HG02759 (cell line): ENCODE measurements at regions not wholly inside any gene's neighbourhood (a gene's known extent, or its start where the extent isn't known, plus 50 kb on each side); places are given as distances from the start of the nearest gene placed in this dataset.

Source experiments
- ATAC-seq: cut with Tn5 transposase; IDR thresholded peaks from one replicate; pipeline ENCODE4 v1.9.1; 2021; ENCODE audit warnings: mild to moderate bottlenecking, moderate library complexity; ENCODE audit not compliant: unreplicated experiment

DNA sequence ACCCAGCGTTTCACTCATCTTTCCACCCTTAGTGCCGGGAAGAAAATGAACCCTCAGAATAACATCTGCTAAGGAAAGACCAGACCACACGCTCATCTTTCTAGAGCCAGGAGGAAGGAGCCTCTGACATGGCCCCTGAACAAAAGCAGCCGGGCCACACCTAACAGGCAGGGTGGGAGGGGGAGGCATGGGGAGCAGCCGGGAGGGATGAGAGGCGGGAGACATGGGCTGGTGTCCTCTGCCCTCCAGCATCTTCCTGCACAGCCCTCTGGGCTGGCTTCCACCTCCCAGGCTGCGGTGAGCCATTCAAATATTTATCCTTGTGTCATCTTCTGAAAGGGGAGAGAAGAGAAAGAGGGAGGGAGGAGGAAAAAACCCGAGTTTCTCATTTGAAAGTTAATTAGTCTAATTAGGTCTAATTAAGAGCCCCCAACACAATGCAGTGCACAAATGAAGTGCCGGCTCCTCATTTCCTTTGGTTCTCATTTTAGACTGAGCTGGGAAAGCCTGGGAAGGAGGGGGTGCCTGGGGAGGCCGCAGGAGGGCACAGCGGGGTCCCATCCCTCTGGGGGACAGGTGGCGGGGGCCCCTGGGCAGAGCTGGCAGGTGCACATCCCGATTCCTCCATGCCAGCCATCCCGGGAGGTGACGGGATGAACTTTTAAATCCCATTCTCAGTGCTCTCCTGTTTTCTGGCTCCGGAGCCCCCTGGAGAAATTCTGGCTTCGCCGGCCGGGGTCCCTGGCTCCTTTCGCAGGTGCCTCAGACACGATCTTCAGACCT is 90.5 kb downstream of the ENGASE start:
- no peak for ATAC-seq

DNA sequence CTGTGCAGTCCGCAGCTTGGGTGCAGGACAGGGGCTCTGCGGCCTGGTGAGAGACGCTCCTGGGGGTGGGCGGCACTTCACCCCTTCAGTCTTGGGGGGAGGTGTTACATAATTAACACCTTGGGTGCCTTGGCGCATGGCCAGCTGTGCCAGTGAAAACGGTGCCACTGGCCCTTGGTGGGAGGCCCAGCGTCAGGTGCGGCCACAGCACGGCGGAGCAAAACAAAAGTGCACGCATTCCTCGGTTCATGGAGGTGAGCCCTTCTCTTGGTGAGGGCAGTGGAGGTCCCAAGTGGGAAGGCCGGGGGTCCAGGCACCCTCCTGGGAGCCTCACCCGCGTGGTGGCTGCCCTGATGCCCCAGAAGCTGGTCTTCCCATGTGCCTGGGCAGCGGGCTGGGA is 89.8 kb downstream of the ENGASE start:
- ATAC-seq: no peak

DNA sequence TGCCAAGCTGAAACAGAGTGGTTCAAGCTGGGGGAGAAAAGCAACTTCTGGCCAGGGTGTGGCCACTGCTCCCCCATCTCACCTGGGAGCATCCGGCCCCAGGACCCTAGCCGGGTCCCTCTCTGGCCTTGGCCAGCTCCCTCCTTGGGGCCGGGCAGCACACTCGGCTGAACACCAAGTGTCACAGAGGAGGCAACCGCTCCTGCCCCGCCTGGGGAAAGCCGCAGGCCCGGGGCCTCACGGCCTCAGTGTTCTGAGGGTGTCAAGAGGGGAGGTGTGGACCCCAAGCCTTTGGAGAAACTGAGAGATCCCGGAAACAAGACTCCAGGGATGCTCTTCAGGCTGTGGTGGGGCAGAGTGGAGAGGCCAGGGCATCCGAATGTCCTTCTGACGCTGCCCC is 88.4 kb downstream of the ENGASE start:
- no peak for ATAC-seq

DNA sequence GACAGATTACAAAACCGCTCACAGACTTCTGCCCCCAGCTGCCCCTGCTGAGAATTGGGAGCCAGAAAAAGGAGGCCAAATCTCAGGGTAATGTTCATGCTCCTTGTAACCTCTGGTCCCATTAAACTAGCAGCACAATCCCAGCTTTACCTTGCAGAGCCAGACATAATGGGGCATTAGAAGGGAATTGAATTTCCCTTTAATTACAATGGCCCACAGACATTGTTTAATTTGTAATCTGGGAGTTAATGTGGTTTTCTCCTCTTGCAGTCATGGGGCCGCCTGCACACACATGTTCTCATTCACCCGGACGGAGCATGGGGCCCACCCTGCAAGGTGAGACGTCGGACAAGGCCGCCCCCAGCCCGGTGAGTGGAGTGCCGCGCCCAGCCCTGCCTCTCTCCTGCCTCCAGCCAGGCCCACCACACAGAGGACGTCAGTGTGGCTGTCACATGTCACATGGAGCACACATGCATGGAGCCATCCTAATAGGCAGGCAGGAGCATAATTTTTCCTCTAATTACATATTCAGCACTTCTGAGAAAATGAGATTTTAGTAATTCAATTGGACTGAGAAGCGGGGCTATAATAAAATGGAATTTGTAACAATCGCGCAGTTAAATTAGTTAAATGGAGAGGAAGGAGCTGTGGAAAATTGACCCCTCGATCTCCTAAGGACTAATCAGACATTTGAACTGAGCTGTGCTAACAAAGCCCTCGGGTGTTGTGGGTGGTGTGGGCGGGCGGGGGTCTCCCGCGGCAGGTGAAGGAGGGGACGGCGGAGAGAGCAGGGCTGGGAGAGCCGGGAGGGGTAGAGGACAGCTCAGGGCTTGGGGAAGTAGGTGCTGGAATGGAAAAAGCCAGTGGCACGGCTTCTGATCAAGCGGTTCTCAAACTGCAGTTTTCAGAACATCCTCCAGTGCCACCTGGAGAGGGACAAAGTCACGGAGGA is 87.7 kb downstream of the ENGASE start:
- ATAC-seq: no peak

DNA sequence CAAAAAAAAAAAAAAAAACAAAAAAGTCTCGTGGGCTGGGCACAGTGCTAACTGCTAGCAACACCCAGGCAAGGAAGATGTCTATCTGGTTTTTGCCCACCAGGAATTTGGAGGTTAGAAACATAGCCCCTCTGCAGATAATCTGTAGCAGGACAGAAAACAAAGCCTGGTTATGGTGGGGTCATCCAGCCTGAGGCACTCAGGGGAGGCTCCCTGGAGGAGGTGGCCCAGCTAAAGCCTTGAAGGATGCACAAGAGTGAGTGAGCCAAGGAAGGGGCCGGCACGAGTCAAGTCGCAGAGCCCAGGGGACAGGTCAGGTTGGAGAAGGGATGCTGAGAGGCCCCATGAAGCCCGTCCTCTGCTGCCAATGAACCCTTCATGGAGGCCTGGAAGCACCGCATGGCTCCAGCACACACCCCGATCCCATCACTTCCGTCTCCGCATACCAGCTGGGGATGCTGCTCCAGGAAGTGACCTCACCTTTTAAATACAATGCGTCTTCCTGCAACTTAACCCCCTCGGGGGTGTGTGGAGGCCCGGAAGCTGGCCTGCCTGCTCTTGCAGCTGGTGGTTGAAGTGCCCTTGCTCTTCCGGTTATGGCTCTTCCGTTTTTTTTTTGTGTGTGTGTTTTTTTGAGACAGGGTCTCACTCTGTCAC is 86.5 kb downstream of the ENGASE start:
- ATAC-seq: no peak

DNA sequence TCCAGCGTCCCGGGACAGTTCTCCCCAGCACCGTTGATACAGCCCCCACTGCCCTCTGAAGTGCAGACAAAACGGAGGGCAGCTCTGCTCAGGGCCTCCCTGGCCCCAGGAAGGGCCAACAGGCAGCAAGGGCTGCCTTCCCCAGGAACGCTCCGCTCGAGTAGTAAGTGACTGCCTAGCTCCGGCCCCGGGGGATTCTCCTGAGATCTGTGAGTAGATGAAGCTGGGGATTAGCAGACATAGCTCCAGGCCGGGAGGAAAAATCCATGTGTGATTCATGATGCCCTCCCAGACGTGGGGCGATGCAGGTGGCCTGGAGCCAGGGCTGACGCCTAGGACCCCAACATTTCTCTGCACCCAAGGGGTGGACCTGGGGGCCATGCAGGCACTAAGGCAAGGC is 85.3 kb downstream of the ENGASE start:
- no peak for ATAC-seq

DNA sequence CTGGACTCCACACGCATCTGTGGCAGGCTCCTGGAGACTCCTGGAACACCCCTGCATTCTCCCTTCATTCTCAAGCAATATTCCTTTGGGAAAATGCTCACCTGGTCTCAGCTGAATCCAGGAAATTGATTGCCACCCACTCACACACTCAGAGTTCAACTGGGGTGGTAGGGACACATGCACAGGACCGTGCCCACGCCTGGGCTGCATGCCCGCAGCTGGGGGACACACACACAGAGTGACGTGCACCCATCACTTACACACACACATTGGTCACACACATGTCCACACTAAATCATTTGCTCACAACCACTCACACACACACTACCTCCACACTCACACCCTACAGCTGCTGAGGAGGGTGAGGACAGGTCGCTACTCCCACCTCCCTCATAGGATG is 84.8 kb downstream of the ENGASE start:
- ATAC-seq: no peak

DNA sequence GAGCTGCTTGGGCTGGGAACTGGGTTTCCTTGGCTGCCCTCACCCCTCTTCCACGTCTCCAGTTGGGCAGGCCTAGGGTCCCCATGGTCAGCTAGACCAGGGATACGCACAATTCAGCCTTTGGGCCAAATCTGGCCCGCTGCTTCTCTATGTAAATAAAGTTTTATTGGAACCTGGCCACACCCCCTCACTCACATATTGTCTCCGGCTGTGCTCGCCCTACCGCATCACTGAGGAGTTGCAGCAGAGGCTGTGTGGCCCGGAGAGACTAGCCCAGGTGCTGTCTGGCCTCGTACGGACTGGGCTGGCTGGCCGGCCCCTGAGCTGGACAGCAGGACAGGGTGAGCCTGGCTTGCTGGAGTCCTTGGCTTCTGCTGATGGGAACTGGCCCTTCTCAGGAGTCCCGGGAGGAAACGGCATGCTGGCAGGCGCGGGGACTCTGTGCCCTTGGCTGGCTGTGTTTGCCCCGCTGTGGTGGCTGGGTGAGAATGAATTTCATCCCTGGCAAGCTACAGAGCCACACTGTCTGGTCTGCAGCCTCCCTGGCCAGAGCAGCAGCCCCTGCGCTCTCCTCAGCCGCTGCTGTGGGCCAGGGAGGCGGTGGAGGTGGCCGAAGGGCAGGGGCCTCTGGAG is 82.0 kb downstream of the ENGASE start:
- no peak for ATAC-seq

DNA sequence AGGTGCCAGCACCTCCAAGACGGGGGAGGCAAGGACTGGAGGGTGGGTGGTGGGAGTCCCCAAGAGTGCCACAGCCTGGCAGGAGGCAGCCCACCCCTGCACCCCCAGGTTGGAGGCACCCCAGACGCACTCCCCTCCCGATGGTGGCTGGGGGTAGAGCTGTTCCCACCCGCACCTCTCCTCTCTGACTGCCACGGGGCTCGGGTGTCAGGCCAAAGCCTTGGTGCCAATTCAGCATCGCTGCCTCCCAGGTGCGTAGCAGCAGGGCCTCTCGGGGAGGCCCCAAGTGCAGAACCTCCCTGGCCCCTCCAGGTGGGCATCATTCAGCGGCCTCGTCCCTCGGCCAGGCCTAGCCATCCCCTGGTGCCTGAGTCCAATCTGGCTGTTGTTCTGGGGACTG is 81.1 kb downstream of the ENGASE start:
- no peak for ATAC-seq

DNA sequence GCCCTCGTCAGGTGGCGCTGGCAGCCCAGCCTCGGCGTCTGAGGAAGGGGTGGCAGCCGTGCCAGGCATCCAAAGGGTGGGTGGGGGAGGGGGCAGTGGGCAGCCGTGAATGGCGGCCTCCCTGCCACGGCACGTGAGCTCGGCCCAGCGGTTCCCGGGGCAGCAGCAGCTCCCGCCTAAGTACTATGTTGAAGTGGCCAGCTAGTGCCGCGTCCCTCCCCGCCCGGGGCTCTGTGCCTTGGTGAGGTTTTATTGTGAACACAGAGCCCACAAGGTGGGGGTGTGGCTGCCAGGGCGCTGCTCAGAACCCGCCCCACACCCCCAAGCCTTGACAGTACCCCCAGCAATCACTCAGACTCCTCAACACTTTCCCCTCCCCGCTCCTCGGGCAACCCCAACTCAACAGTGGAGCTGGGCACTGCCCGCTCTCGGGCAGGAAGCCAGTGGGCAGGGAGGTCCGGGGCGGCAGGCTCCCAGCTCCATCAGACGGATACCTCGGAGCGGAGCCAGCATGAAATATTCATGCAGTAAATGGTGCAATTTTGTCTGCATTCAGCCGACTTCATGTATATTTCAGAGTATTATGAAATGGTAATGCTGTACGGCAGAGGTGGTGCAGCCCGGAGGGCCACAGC is 80.4 kb downstream of the ENGASE start:
- no peak for ATAC-seq

DNA sequence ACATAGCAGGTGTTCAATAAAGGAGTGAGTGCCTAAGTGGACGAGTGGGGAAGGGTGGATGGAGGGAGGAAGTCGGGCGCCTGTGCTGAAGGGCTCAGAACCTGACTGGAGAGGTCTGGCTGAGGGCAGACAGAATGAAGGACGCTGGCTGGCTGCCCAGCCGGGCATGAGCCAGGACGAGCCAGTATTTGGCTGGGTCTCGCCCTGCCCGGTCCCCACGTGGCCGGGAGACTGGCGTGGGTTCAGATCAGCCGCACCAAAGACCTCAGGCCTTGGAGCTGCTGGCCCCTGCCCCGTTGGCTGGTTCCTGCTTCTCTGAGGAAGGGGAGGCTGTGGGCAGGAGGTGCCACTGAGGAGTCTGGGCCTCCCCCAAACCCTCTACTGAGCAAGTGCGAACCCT is 79.8 kb downstream of the ENGASE start:
- ATAC-seq: no peak

DNA sequence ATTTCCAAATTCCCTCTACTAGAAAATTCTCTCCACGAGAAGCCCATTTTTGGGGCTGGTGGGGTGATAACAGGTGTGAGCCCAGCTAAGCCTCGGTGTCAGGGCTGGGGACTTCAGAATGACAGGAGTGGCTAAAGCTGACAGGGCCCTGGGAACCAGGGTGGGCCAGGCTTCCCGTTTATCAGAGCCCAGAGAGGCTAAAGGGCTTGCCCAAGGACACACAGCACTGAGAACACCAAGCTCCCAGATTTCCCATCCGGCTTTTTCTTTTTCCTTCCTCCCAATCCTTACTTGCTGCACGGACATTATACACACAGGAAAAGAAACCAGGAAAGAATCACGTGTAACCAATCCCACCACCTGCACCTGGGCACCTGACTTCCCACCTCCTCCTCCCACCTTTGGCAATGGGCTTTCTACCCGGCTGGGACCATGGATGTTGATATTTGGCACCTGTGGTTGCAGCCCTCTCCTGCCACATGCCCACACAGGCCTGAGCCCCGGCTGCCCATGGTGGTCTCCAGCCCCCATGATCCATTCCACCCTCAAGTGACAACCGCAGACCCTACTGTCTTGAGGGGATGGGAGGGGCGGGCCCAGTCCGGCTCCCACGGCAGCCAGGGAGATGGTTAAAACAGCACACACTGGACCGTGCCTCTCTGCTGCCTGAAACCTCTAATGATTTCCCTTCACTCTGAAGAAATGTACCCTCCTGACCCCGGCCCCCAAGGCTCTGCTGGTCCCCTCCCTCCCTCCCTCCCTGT is 78.9 kb downstream of the ENGASE start:
- ATAC-seq: no peak

DNA sequence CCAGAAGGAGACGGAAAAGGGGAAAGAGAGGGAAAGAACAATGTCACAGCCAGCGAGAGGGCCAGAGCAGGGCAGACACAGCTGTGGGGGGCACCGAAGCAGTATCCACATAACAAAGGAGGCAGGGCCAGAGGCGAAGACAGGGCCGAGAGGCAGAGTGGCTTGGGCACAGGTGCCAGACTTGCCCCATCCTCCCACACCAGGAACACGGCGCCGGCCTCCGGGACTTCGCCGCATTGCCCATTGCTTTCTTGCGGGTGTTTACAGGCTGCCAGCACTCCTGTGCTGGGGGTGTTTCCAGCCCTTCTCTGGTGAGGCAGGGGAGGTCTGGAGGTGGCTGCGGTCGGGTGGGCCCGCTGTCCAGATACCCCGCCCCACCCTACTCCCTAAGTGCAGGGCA is 78.0 kb downstream of the ENGASE start:
- ATAC-seq: no peak

DNA sequence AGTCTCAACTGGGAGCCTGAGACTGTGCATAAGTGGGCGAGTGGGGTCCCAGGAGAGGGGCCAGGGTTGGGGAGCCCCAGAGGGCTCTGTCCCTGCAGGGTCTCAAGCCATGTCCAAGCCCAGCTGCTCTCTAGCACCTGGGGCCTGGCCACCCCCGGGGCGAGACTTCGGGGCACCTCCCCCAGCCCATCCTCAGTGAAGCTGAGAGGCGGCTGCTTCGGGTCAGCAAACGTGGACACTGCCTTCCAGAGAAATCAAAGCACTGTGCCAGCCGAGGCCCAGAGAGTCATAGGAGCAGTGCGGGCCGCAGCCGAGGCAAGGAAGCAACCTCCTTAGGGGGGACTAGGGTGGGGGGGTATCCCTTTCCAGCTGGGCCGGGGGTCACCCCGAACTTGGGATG is 77.5 kb downstream of the ENGASE start:
- ATAC-seq: no peak

DNA sequence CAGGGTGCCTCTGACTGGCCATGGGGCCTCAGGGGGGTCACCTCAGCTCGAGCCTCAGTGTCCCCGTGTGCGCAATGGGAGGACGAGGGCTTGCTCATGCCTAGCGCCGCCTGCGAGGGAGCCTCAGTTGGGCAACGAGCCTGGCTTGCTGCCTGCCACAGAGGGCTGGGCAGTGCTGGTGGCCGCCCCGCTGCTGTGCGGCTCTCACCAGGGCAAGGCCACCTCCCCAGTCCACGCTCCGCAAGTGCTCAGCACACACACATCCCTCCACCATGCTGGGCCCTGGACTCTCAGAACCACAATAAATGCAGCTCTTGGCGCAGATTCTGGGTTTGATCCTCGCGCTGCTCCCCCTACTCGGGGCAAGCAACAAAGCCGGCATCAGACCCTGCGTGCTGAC is 76.2 kb downstream of the ENGASE start:
- ATAC-seq: no peak

DNA sequence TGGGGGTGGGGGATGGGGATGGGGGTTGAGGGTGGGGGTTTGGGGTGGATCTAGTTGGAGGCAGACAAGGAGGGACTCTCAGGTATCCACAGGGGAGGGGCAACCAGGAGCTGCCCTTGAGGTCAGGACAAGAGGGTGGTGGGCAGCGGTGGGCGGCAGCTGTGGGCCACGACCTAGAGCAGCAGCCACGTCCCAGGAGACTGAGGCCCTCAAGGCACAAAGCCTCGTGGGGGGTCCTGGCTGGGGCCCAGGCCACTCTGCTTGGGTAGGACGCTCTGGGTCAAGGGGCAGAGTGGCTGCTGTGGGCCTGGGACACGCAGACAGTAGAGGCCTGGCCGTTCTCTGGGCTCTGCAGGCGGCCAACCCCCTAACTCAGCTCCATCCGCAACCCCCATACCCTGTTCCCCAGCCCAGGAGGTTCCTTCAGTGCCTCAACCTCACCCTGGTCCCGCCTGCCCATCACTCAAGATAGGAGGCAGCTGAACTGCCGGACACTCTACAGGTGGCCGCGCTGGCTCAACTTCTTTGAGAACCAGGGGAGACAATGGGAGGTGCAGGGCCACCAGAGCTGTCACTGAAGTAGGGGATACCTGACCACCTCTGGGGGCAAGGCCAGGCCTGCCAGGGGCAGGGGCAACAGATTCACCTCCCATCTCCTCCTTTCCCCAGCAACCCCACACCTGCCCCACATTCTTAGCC is 75.6 kb downstream of the ENGASE start:
- no peak for ATAC-seq

DNA sequence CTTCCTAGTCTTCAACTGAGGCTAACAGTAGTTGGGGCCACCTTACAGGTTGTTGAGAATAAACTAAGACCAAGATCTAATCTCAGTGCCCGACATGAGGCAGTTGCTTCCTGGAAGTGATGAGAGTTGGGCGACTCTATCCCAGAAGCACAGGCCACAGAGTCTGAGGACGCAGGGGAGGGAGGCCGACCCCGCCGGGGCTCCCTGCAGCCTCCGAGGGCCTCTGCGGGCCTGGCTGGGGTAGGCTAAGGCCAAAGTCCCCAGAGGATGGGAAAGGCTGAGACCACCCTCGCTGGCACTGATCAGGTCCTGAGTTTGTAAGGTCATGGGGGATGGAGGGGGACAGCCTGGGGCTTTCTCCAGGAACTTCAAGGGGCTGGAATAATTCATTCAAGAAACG is 74.0 kb downstream of the ENGASE start:
- no peak for ATAC-seq

DNA sequence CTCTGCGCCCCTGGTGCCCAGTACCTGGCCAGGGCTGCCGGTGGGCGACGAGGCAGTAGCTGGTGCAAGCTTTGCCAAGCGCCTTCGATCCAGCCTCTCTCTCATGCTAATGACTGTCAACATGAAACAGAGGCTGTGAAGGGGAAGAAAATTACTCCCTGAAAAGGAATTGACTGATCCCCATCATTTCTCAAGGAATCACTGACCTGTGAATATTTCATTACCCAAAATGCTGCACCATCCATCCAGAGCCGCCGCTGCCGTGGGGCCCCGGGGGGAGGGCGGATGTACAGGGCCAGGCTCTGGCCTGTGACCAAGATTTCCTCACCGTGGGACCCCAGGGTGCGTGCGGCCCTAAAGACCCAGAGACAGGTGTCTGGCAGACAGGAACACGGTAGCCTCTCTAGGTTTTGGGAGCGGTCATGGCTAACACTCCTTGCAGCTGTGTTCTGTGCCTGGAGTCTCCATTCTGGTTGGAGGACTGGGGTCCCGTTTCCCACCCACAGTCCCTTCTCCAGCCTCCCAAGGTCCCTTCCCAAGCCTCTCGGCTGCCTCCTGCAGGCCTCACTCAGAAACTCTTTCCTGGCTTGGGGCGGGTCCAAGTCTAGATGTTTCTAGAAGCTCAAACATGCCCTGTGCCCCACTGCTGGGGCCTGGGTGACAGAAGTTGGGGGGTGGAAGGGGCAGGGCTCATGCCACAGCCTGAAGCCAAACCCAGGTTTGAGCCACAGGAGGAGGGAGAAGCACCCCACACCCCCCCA is 73.3 kb downstream of the ENGASE start:
- no peak for ATAC-seq

DNA sequence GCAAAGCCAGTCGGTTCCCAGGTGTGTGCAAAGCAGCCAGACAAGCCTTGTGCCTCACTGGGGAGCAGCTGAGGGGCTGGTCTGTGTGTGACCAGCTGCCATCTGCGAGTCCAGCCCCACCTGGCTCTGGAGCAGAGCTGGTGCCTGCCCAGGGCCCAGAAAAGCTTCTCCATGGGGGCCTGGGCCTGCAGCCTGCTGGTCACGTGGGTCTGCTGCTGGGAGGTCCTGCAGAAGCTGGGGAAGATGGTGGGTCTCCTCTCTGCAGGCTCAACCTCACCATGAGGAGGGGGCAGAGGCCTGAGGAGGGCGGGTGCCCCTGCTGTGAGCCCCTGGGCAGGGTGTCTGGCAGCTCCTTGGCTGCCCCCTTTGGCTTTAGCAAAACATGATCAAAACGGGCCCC is 71.9 kb downstream of the ENGASE start:
- no peak for ATAC-seq
